ENCODE measurements at regions not wholly inside any gene's neighbourhood (a gene's known extent, or its start where the extent isn't known, plus 50 kb on each side); places are given as distances from the start of the nearest gene placed in this dataset.

DNA sequence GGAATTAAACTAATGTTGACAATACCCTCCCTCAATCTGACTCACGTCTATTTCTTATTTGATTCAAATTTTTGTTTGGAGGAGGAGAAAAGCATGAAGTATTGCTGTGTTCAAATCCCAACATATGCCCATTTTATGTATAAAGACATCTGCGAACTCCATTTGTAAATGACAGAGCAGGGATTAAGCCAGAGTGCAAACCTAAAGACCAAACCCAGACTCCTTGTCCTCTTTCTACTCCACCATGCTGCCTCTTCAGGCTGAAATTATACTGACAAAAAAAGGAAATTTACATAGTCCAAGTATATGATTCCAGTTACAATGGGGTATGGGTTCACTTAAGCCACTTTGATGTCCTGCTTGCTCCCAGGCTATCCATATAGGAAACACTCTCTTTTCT, 383.1 kb downstream of the ADRA2A start:
- DNase-seq, result no peak

GRCh38 chr10:111472445-111472844, 395.6 kb downstream of the ADRA2A start:
- DNase-seq, result no peak

GRCh38 chr10:111473361-111473760, 396.5 kb downstream of the ADRA2A start:
- no peak for DNase-seq

DNA sequence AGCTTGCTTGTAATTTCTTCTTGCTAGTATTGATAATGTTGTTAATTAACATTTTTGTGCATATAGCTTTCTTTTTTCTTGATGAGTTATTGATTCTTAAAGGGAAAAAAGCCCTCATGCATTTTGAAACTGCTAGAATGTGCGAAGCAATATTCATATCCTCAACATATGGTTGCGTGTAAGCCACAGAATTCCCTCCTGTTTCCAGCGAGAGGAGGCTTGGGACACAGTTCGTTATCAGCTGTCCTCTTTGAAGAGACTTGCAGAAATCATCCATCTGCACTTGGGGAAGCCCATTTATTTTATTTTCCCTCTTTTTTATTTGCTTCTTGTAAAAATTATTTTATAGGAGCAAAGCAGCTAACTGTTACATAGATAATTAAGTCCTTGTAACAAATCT, 398.0 kb downstream of the ADRA2A start:
- no peak for DNase-seq

DNA sequence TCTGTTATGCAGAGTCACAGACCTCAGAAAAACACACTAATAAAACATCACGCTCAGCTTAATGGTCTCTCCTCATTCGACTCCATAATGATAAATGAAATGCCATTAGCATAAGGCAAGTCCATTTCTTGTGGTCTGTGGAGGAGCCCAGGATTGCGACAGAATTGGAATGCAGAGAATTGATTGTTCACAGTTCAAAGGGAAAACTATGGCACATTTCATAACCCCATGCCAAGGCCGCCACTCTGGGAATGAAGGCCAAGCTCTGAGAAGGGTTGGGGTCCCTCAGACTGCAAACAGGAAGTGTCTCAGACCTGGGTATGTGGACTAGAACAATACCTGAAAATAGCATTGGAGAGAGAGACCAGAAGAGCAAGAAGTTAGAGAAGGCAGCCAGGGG, 398.9 kb downstream of the ADRA2A start:
- no peak for DNase-seq

- no peak for DNase-seq
Measured at GRCh38 chr10:111478651-111479050, 401.8 kb downstream of the ADRA2A start.

GRCh38 chr10:111479966-111480365, 403.1 kb downstream of the ADRA2A start:
- DNase-seq, result no peak

GRCh38 chr10:111481261-111481826, 404.5 kb downstream of the ADRA2A start:
- no peak for DNase-seq

- DNase-seq, result no peak
Measured at GRCh38 chr10:111481866-111482265, 405.0 kb downstream of the ADRA2A start.

- DNase-seq, result no peak
Measured at GRCh38 chr10:111482621-111483216, 405.9 kb downstream of the ADRA2A start.

GRCh38 chr10:111485767-111486166, 408.9 kb downstream of the ADRA2A start:
- no peak for DNase-seq

- no peak for DNase-seq
Measured at GRCh38 chr10:111486346-111486745, 409.5 kb downstream of the ADRA2A start.

- no peak for DNase-seq
Measured at GRCh38 chr10:111488668-111489067, 411.8 kb downstream of the ADRA2A start.

- DNase-seq, result no peak
Measured at GRCh38 chr10:111491154-111491553, 414.3 kb downstream of the ADRA2A start.

DNA sequence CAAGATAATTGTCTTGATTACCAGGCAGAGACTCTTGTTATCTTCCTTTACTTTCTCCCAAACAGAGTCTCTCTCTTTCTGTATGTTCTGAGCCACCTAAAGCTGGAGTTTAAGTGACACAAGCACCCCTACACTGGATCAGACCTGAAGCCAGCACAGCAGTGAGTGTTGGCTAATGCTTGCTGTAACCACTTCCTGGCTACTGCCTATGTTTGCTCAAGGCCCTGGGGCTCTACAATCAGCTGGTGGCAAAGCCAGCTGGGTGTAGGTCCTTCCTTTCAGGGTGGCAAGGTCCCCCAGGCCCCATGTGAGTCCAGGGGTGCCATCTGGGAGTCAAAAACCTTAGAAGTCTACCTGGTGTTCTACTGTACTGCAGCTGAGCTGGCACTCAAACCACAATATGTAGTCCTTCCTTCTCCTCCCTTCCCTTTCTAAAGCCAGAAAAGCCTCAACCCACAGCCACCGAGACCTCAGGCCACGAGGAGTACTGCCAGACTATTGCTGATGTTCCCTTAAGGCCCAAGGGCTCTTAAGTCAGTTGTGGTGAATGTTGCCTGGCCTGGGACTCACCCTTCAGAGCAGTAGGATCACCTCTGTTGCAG, 416.3 kb downstream of the ADRA2A start:
- no peak for DNase-seq

- DNase-seq, result no peak
Measured at GRCh38 chr10:111498560-111498959, 421.7 kb downstream of the ADRA2A start.

DNA sequence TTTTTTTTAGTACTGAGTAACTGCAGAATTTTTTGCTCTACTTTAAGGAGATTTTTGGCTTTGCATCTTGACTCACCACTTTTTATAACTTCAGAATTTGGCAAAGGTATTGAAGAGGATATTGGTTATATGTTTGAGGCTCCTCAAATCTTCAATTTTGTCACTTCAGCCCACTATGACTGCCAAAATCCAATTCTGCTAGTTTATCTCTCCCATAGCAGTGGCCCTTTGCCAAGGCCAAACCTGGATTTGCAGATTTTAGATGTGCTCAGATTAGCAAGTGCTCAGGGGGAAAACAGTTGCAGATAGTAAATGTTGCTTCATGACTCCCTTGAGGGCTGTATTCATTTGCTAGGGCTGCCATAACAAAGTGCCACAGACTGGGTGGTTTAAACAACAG, 427.5 kb downstream of the ADRA2A start:
- DNase-seq, result no peak

GRCh38 chr10:111506266-111507034, 429.6 kb downstream of the ADRA2A start:
- DNase-seq, result no peak

DNA sequence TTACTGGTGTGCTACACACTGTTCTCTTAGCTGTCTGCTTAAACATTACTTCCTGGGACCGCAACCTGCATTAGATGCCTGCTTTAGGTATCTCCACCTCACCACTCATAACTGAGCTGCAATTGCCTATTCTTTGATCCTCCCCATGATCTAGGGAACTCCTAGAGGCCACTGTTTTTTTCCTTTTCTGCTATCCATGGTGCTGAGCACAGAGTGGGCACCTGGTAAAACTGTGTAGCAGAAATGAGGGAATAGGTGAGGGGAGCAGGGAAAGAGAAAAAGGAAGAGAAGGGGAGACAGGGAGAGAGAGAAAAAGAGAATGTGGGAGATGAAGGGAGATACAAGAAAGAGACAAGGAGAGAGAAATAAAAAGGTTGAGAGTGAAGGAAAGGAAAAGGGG, 434.9 kb downstream of the ADRA2A start:
- no peak for DNase-seq

DNA sequence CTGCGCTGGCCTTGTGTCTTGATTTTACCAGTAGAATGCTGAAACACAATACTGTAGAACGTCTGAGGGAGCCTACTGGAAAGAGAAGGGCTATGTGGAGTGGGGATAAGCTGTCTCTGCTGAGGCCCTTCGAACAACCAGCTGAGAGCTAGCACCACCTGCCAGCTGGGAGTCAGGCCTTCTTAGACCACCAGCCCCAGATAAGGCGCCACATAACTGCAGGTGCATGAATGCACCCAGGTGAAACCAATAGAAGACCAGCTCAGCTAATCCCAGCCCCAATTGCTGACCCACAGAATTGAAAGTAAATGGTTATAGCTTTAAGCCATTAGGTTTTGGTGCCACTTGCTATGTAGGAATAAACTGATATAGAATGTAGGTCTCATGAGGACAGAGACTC, 438.4 kb downstream of the ADRA2A start:
- no peak for DNase-seq

GRCh38 chr10:111515706-111516105, 438.9 kb downstream of the ADRA2A start:
- no peak for DNase-seq

- no peak for DNase-seq
Measured at GRCh38 chr10:111516144-111516543, 439.3 kb downstream of the ADRA2A start.

- DNase-seq, result no peak
Measured at GRCh38 chr10:111522141-111522540, 445.3 kb downstream of the ADRA2A start.

DNA sequence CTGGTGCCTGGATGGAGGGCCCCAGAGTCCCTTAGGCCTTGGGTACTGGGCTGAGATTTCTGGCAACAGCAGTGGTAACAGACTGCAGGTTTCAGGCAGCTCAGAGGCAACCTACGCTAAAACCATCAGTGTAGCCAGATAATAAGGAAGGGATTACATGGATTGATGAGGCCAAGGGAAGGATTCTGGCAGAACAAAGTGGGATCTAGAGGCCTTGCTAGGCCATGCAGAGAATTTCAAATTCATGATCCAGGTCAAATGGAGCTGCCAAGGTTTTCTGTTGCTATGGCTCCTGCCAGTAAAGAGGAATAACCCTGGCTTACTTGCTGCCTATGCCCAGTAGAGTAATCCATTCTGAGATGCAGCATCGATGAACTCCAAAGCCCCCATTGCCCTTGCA, 445.7 kb downstream of the ADRA2A start:
- no peak for DNase-seq
